HepG2 (cell line): ENCODE measurements at regions not wholly inside any gene's neighbourhood (a gene's known extent, or its start where the extent isn't known, plus 50 kb on each side); places are given as distances from the start of the nearest gene placed in this dataset.

ENCODE experiments used
- ATAC-seq: fragments of 200-7000 bp; cut with Tn5 transposase; 3 replicates; pipeline ENCODE4 v1.9.1; 2020; ENCODE audit warnings: mild to moderate bottlenecking, moderate library complexity
- BruUV-seq: library from RNA; stranded (reverse); fragments of 400-500 nt; replicated peaks from 2 replicates; lab custom pipeline; 2021; lab: Mats Ljungman, UMichigan
- CTCF ChIA-PET: fragments of 300-600 bp; formaldehyde crosslinking; extraction: SDS; loops from one replicate; lab custom pipeline; 2021; ENCODE audit warnings: low total read pairs, inconsistent platforms, low intra/inter-chr PET ratio; lab: Yijun Ruan, JAX
- POLR2A ChIA-PET: fragments of 350-600 bp; sonication (Branson Sonifier 250); formaldehyde crosslinking; loops from one replicate; lab custom pipeline; 2020; ENCODE audit warnings: antibody characterized with exemption, inconsistent platforms; lab: Yijun Ruan, JAX
- DNase-seq: peaks from one replicate; pipeline ENCODE4 v3.0.0-alpha.2; 2015; ENCODE audit warnings: low spot score
- FAIRE-seq: peaks from 3 replicates; lab custom pipeline; 2011; peaks lifted over from hg19 to GRCh38; lab: Jason Lieb, UNC
- H2AFZ ChIP-seq: one replicate; pipeline ENCODE4 v1.6.1; 2011; ENCODE audit warnings: low read length, inconsistent platforms
- H3K27ac ChIP-seq: fragments of 300-600 bp; 3 replicates; pipeline ENCODE4 v1.8.0; 2011; ENCODE audit warnings: mixed run types, mild to moderate bottlenecking, mixed read lengths, low read length, inconsistent platforms; ENCODE audit not compliant: insufficient read depth; ENCODE audit errors: extremely low read length
- H3K27me3 ChIP-seq, 2 experiments: fragments of 200-600 bp in 1 of 2; 2 replicates in 1 of 2; 3 replicates in 1 of 2; pipeline versions ENCODE4 v1.6.0 to v1.8.0; 2011; ENCODE audit warnings: low read length in 2 of 2, mild to moderate bottlenecking in 2 of 2, moderate library complexity in 2 of 2, inconsistent platforms in 1 of 2; ENCODE audit not compliant: insufficient read depth in 2 of 2, control insufficient read depth in 1 of 2
- H3K36me3 ChIP-seq, 2 experiments: fragments of 200-600 bp in 1 of 2; replicated peaks in 1 of 2; 2 replicates in 1 of 2; 3 replicates in 1 of 2; pipeline versions ENCODE4 v1.5.1 to v1.8.0; 2011; ENCODE audit warnings: low read length in 2 of 2, inconsistent platforms in 1 of 2; ENCODE audit not compliant: insufficient read depth in 2 of 2, control insufficient read depth in 1 of 2
- H3K4me1 ChIP-seq: 2 replicates; pipeline ENCODE4 v1.5.1; 2012; ENCODE audit warnings: low read length, inconsistent platforms; ENCODE audit not compliant: insufficient read depth
- H3K4me2 ChIP-seq: 2 replicates; pipeline ENCODE4 v1.6.0; 2011; ENCODE audit warnings: low read depth, low read length, inconsistent platforms
- H3K4me3 ChIP-seq, 3 experiments: fragments of 200-600 bp in 1 of 3; sonication (generic), shearing (Covaris generic) in 1 of 3; replicated peaks in 1 of 3; 2 replicates each; pipeline ENCODE4 v1.5.1; 2011 to 2016; ENCODE audit warnings: low read length in 3 of 3, inconsistent platforms in 2 of 3, low read depth in 2 of 3, mild to moderate bottlenecking in 2 of 3, control low read depth in 1 of 3, mixed read lengths in 1 of 3; ENCODE audit not compliant: insufficient read depth in 1 of 3
- H3K79me2 ChIP-seq: one replicate; pipeline ENCODE4 v1.6.1; 2011; ENCODE audit warnings: low read length, inconsistent platforms; ENCODE audit not compliant: insufficient read depth
- H3K9ac ChIP-seq: 2 replicates; pipeline ENCODE4 v1.6.0; 2011; ENCODE audit warnings: mild to moderate bottlenecking, low read depth, low read length, inconsistent platforms; ENCODE audit not compliant: insufficient read depth
- H3K9me3 ChIP-seq: 2 replicates; pipeline ENCODE4 v1.5.1; 2012; ENCODE audit warnings: mild to moderate bottlenecking, low read length
- H4K20me1 ChIP-seq: 2 replicates; pipeline ENCODE4 v1.6.0; 2011; ENCODE audit warnings: inconsistent platforms, mild to moderate bottlenecking, low read length, moderate library complexity; ENCODE audit not compliant: insufficient read depth
- CTCF ChIP-seq: sonication (generic); formaldehyde crosslinking; IDR thresholded peaks from 2 replicates; pipeline ENCODE4 v1.5.0; 2020; ENCODE audit warnings: mild to moderate bottlenecking, missing genetic modification reagents, moderate library complexity
- IKZF1 ChIP-seq: fragments of 450-650 bp; IDR thresholded peaks from 2 replicates; pipeline ENCODE4 v1.7.1; 2016
- MEIS1 ChIP-seq: sonication (generic); formaldehyde crosslinking; IDR thresholded peaks from 2 replicates; pipeline ENCODE4 v1.9.0; 2021; ENCODE audit warnings: mild to moderate bottlenecking, missing genetic modification reagents, moderate library complexity, borderline replicate concordance
- SOX5 ChIP-seq: IDR thresholded peaks from 2 replicates; pipeline ENCODE4 v1.6.1; 2016; ENCODE audit warnings: borderline replicate concordance
- U2AF1 ChIP-seq: fragments of 200-400 bp; formaldehyde crosslinking; optimal IDR thresholded peaks from 2 replicates; pipeline ENCODE3; 2017; ENCODE audit warnings: mild to moderate bottlenecking, low read depth, low read length
- ZFP36L1 ChIP-seq: sonication (generic); formaldehyde crosslinking; IDR thresholded peaks from 2 replicates; pipeline ENCODE4 v1.8.0; 2022; ENCODE audit warnings: mild to moderate bottlenecking, missing genetic modification reagents, moderate library complexity
- ZNF180 ChIP-seq: sonication (generic); formaldehyde crosslinking; IDR thresholded peaks from 2 replicates; pipeline ENCODE4 v1.4.0; 2020; ENCODE audit warnings: low read depth, missing genetic modification reagents, borderline replicate concordance
- ZNF326 ChIP-seq: sonication (generic); formaldehyde crosslinking; IDR thresholded peaks from 2 replicates; pipeline ENCODE4 v1.4.0; 2020; ENCODE audit warnings: missing genetic modification reagents, borderline replicate concordance
- ZNF564 ChIP-seq: sonication (generic); formaldehyde crosslinking; IDR thresholded peaks from 2 replicates; pipeline ENCODE4 v1.8.1; 2023; ENCODE audit warnings: mild to moderate bottlenecking, missing genetic modification reagents
- ZNF678 ChIP-seq: sonication (generic); formaldehyde crosslinking; IDR thresholded peaks from 2 replicates; pipeline ENCODE4 v1.4.0; 2020; ENCODE audit warnings: mild to moderate bottlenecking, missing genetic modification reagents
- ZNF775 ChIP-seq: sonication (generic); formaldehyde crosslinking; IDR thresholded peaks from 2 replicates; pipeline ENCODE4 v1.4.0; 2020; ENCODE audit warnings: missing genetic modification reagents, mild to moderate bottlenecking, moderate library complexity, borderline replicate concordance
- ZNF788 ChIP-seq: sonication (generic); formaldehyde crosslinking; IDR thresholded peaks from 2 replicates; pipeline ENCODE4 v1.5.0; 2020; ENCODE audit warnings: mild to moderate bottlenecking, missing genetic modification reagents, borderline replicate concordance
- WGBS: methylation state at CpG from one replicate; pipeline ENCODE4 v1.1.6; 2017; ENCODE audit warnings: low lambda C conversion rate; 5-methylcytosine and 5-hydroxymethylcytosine counted together
- in situ Hi-C: cut with HindIII; loops from 2 replicates; pipeline ENCODE4 v1.10.0; 2017; ENCODE audit warnings: low pct_unique_long_range_greater_than_20kb; ENCODE audit not compliant: extremely low pct_ligation_motif_present
- intact Hi-C: fragments of 100-400 bp; cut with micrococcal nuclease; formaldehyde crosslinking; loops from one replicate; pipeline ENCODE4 v1.10.0; 2022; ENCODE audit not compliant: unreplicated experiment
- TF ChIP-seq, protein P1 (sequence below): sonication (generic); formaldehyde crosslinking; IDR thresholded peaks from 2 replicates; pipeline ENCODE4 v1.9.0; 2021; ENCODE audit warnings: mild to moderate bottlenecking, missing genetic modification reagents

GRCh38 chr12:92259291-92259690, 113.6 kb upstream of the BTG1 start:
- no peak overlapping the region for H3K9ac ChIP-seq
- in situ Hi-C loops (no loop called here), intact Hi-C loops (no loop called here)
- no peaks in the 10 kb centered on the region for H3K36me3 ChIP-seq
- H2AFZ ChIP-seq, result no peak overlapping the region
- no peaks in the 10 kb centered on the region for H3K4me1 ChIP-seq
- no peak overlapping the region for H3K4me2 ChIP-seq
- BruUV-seq, result no TSS peak
- POLR2A ChIA-PET, result no interaction called here
- DNase-seq (no peak), ATAC-seq (no peak), FAIRE-seq (no peak)
- H3K4me3 ChIP-seq, result no peak overlapping the region
- no peaks in the 10 kb centered on the region for H3K9me3 ChIP-seq
- H3K79me2 ChIP-seq, result no peaks in the 10 kb centered on the region
- H3K27ac ChIP-seq, result no peak overlapping the region
- H4K20me1 ChIP-seq, result no peaks in the 10 kb centered on the region
- WGBS, result 88% methylated on average over 1 of the region's 1 CpG
- CTCF ChIA-PET, result no interaction called here
- TF ChIP-seq ZNF564 (CRISPR knock-in tag) (no peak), ZFP36L1 (CRISPR knock-in tag) (no peak), IKZF1 (no peak), ZNF788 (no peak)
- TF ChIP-seq, all 625 proteins: peak for 0
- no peaks in the 10 kb centered on the region for H3K27me3 ChIP-seq

DNA sequence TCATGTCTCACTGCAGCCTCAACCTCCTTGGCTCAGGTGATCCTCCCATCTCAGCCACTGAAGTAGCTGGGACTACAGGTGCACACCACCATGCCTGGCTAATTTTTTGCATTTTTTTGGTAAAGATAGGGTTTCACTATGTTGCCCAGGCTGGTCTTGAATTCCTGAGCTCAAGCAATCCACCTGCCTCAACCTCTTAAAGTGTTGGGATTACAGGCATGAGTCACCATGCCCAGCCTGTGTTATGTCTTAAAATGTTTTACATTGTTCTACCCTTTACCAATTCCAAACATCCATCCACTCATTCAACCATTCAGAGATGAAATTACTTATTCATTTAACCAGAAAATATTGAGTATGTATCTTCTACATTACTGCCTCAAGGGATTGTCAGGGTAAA, 111.6 kb upstream of the BTG1 start:
- in situ Hi-C loops, result no loop called here
- no TSS peak for BruUV-seq
- TF ChIP-seq, protein P1, sequence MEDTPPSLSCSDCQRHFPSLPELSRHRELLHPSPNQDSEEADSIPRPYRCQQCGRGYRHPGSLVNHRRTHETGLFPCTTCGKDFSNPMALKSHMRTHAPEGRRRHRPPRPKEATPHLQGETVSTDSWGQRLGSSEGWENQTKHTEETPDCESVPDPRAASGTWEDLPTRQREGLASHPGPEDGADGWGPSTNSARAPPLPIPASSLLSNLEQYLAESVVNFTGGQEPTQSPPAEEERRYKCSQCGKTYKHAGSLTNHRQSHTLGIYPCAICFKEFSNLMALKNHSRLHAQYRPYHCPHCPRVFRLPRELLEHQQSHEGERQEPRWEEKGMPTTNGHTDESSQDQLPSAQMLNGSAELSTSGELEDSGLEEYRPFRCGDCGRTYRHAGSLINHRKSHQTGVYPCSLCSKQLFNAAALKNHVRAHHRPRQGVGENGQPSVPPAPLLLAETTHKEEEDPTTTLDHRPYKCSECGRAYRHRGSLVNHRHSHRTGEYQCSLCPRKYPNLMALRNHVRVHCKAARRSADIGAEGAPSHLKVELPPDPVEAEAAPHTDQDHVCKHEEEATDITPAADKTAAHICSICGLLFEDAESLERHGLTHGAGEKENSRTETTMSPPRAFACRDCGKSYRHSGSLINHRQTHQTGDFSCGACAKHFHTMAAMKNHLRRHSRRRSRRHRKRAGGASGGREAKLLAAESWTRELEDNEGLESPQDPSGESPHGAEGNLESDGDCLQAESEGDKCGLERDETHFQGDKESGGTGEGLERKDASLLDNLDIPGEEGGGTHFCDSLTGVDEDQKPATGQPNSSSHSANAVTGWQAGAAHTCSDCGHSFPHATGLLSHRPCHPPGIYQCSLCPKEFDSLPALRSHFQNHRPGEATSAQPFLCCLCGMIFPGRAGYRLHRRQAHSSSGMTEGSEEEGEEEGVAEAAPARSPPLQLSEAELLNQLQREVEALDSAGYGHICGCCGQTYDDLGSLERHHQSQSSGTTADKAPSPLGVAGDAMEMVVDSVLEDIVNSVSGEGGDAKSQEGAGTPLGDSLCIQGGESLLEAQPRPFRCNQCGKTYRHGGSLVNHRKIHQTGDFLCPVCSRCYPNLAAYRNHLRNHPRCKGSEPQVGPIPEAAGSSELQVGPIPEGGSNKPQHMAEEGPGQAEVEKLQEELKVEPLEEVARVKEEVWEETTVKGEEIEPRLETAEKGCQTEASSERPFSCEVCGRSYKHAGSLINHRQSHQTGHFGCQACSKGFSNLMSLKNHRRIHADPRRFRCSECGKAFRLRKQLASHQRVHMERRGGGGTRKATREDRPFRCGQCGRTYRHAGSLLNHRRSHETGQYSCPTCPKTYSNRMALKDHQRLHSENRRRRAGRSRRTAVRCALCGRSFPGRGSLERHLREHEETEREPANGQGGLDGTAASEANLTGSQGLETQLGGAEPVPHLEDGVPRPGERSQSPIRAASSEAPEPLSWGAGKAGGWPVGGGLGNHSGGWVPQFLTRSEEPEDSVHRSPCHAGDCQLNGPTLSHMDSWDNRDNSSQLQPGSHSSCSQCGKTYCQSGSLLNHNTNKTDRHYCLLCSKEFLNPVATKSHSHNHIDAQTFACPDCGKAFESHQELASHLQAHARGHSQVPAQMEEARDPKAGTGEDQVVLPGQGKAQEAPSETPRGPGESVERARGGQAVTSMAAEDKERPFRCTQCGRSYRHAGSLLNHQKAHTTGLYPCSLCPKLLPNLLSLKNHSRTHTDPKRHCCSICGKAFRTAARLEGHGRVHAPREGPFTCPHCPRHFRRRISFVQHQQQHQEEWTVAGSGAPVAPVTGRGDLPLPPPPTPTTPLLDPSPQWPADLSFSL (CRISPR knock-in tag), result no peak
- TF ChIP-seq ZNF775 (CRISPR knock-in tag) (no peak), ZNF678 (CRISPR knock-in tag) (no peak), U2AF1 (no peak), ZNF180 (CRISPR knock-in tag) (no peak), ZNF326 (CRISPR knock-in tag) (no peak), SOX5 (no peak), MEIS1 (no peak), CTCF (CRISPR knock-in tag) (no peak)

More for the DNA sequence above, 111.6 kb upstream of the BTG1 start:
- no peak overlapping the region for H3K4me2 ChIP-seq
- ATAC-seq, result no peak
- no peak for FAIRE-seq
- ChIA-PET POLR2A (no interaction called here), CTCF (no interaction called here)
- no peak for DNase-seq
- intact Hi-C loops, result no loop called here
- no peaks in the 10 kb centered on the region for H3K79me2 ChIP-seq
- H3K9ac ChIP-seq, result no peak overlapping the region
- no peak overlapping the region for H3K27ac ChIP-seq
- no peak overlapping the region for H3K4me3 ChIP-seq
- no peaks in the 10 kb centered on the region for H3K27me3 ChIP-seq
- H2AFZ ChIP-seq, result no peak overlapping the region
- H3K9me3 ChIP-seq, result no peaks in the 10 kb centered on the region
- H3K4me1 ChIP-seq, result no peaks in the 10 kb centered on the region
- no peaks in the 10 kb centered on the region for H3K36me3 ChIP-seq
- H4K20me1 ChIP-seq, result no peaks in the 10 kb centered on the region
